ENCODE measurements at regions not wholly inside any gene's neighbourhood (a gene's known extent, or its start where the extent isn't known, plus 50 kb on each side); places are given as distances from the start of the nearest gene placed in this dataset.

- DNase-seq (ENCODE audit: low spot score in 2 of 2, unreplicated experiment in 2 of 2) = no peak
- Mint-ChIP-seq H3K9me3 (no peaks in the 10 kb centered on the region), H3K27me3 (ENCODE audit: low read depth) (peaks cover 18% of the 10 kb centered on the region), H3K36me3 (no peaks in the 10 kb centered on the region), H3K4me3 (no peak overlapping the region), H3K27ac (no peak overlapping the region), H3K4me1 (no peaks in the 10 kb centered on the region)
- no peak for TF ChIP-seq CTCF (IDR thresholded peaks at IDR 0.05; ENCODE audit: unreplicated experiment)
Measured at GRCh38 chr2:100667801-100668200, 105.0 kb downstream of the PDCL3 start.

GRCh38 chr2:100670232-100670631 is 107.4 kb downstream of the PDCL3 start:
- TF ChIP-seq CTCF (IDR thresholded peaks at IDR 0.05; ENCODE audit: unreplicated experiment) = no peak
- H3K27me3 Mint-ChIP-seq (ENCODE audit: low read depth) = peaks cover 11% of the 10 kb centered on the region
- H3K36me3 Mint-ChIP-seq = no peaks in the 10 kb centered on the region
- H3K27ac Mint-ChIP-seq = no peak overlapping the region
- H3K4me3 Mint-ChIP-seq = no peak overlapping the region
- H3K4me1 Mint-ChIP-seq = no peaks in the 10 kb centered on the region
- DNase-seq (ENCODE audit: low spot score in 2 of 2, unreplicated experiment in 2 of 2) = no peak
- no peaks in the 10 kb centered on the region for H3K9me3 Mint-ChIP-seq

- H3K27me3 Mint-ChIP-seq (ENCODE audit: low read depth) = peaks cover 8% of the 10 kb centered on the region
- no peaks in the 10 kb centered on the region for H3K36me3 Mint-ChIP-seq
- H3K9me3 Mint-ChIP-seq = no peaks in the 10 kb centered on the region
- H3K4me1 Mint-ChIP-seq = no peaks in the 10 kb centered on the region
- no peak overlapping the region for H3K4me3 Mint-ChIP-seq
- TF ChIP-seq CTCF (IDR thresholded peaks at IDR 0.05; ENCODE audit: unreplicated experiment) = no peak
- DNase-seq (ENCODE audit: low spot score in 2 of 2, unreplicated experiment in 2 of 2) = no peak
- H3K27ac Mint-ChIP-seq = no peak overlapping the region
Measured at GRCh38 chr2:100673115-100673514, 110.3 kb downstream of the PDCL3 start.

GRCh38 chr2:100673691-100674485 is 111.1 kb downstream of the PDCL3 start:
- no peak for DNase-seq (ENCODE audit: low spot score in 2 of 2, unreplicated experiment in 2 of 2)
- no peaks in the 10 kb centered on the region for H3K9me3 Mint-ChIP-seq
- H3K4me3 Mint-ChIP-seq = no peak overlapping the region

GRCh38 chr2:100674666-100675065 is 111.9 kb downstream of the PDCL3 start:
- Mint-ChIP-seq H3K4me1 (no peaks in the 10 kb centered on the region), H3K27me3 (ENCODE audit: low read depth) (peaks cover 6% of the 10 kb centered on the region), H3K36me3 (no peaks in the 10 kb centered on the region), H3K9me3 (no peaks in the 10 kb centered on the region), H3K4me3 (no peak overlapping the region), H3K27ac (no peak overlapping the region)
- no peak for DNase-seq (ENCODE audit: low spot score in 2 of 2, unreplicated experiment in 2 of 2)
- no peak for TF ChIP-seq CTCF (IDR thresholded peaks at IDR 0.05; ENCODE audit: unreplicated experiment)

More at GRCh38 chr2:100673691-100674485, 111.1 kb downstream of the PDCL3 start:
- H3K27me3 Mint-ChIP-seq (ENCODE audit: low read depth) = peaks cover 6% of the 10 kb centered on the region
- H3K4me1 Mint-ChIP-seq = no peaks in the 10 kb centered on the region
- H3K36me3 Mint-ChIP-seq = no peaks in the 10 kb centered on the region
- H3K27ac Mint-ChIP-seq = no peak overlapping the region
- TF ChIP-seq CTCF (IDR thresholded peaks at IDR 0.05; ENCODE audit: unreplicated experiment) = no peak
